HG02885 (cell line): ENCODE measurements at regions not wholly inside any gene's neighbourhood (a gene's known extent, or its start where the extent isn't known, plus 50 kb on each side); places are given as distances from the start of the nearest gene placed in this dataset.
A peak's percentile ranks its signal among the peaks of the same experiment; 100 is the strongest.
"Not testable (repeated sequence)": the region's sequence is repeated elsewhere in the genome, so short reads cannot be mapped to it uniquely, and the experiment has no call there.

Source experiments
- ATAC-seq: cut with Tn5 transposase; IDR thresholded peaks from one replicate; pipeline ENCODE4 v1.9.1; 2021; ENCODE audit warnings: mild to moderate bottlenecking; ENCODE audit not compliant: unreplicated experiment, poor library complexity

DNA sequence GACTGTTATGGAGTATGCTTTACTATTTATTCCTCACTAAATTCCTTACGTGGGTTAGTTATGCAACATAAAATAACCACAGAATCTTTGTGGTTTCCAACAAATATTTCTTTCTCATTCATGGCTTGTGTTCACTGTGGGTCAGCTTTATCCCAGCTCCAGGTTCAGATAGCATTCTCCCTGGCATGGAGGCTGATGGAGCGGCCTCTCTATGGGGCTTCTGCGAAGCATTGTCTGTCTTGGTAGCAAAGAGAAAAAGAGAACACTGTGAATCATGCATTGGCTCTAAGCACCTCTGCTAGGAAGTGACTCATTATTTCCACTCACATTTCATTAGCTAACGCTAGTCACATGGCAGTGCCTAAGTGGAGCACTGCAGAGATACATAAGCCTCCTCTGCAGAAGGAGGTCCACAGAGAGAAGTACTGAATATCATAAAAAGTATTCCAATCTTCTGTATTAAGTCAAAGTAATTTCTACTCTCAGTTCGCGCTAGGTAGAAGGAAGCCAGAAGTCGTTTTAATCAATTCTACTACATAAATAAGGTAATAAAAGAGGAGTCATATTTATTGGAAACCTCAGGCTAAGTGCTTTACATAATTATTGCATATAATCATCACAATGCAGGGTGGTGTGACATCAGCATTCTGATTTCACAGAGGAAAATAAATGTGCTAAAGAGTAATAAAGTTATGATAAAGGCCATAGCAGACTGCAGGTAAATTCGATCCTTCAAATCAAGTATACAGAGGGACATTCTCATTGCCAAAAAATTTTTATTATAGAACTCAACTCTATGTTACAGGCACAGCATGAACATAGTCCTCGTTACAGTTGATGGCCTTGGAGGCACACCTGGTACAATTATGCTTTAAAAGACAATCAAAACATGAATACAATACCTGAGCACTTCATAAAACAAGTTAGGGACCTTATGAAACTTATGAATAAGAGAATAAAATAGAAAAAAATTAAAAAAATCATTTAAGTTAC, 531.1 kb downstream of the CETN3 start:
- ATAC-seq, result no peak

DNA sequence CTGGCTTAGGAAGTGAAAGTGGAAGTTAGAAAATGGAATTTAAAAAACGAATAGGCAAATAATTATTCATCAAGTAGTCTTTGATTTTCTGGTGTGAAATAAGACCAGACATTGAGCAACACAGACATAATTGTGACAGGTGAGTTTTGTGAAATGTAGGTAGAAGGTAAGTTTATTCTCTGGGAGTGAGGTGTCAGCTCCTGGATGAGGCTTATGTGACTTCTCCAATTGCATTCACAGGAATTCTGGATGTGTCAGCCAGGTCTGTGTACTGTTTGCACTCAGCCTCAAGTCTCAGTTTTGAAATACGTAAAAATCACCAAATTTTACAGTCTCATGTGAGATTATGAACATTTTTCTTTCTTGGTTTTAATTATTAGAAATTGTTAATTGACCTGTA, 537.6 kb downstream of the CETN3 start:
- ATAC-seq, result no peak

DNA sequence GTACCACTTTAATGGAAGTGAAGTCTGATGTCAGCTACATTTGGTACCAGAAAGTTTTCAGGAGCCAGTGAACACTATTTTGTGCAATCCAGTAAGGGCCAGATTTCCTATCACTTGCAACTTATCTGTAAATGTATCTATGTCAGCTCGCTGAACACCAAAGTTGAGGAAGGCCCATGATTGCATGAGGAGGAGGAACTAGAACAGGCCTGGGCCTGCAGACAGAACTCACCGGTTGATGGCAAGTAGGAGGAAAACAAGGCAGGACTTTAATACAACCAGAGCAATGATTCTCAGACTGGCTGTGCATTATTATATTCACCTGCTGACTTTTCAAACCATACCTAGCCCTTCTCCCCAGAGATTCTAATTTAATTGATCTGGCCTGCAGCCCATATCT, 540.2 kb downstream of the CETN3 start:
- ATAC-seq, result no peak

DNA sequence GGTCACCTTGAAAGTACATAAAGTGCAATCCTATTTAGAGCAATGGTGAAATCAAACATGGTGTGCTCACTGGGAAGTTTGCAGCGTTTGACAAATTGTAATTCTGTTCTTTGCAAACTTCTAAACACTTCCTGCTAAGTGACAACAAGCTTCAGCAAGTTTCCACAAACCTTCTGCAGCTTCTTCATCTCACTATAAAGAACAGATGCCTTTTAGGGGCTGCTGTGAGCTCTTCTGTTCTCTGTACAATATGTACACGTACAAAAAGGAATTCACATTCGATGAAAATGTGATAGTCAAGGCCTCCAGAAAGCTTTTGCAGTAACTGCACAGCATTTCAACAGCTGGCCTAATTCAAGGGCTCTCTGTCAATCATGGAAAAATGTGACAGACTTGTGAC, 543.1 kb downstream of the CETN3 start:
- ATAC-seq, result no peak

DNA sequence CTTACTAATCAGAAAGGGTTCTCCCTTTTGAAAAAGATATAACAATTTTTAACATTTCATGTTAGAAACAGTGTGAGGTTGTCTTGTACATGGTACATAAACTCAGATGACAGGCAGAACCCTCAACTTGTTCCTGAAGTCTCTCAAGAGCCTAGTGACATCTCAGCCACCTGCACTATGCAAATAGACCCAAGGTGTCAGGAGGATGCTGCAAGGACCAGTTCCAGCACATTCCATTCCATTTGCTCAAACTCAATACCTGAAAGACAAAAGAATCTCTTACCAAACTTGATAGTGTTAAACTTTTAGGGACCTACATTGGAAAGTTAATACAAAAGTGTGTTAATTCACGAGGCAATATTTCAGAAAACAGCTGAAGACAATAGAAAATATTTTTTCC, 544.6 kb downstream of the CETN3 start:
- no peak for ATAC-seq

DNA sequence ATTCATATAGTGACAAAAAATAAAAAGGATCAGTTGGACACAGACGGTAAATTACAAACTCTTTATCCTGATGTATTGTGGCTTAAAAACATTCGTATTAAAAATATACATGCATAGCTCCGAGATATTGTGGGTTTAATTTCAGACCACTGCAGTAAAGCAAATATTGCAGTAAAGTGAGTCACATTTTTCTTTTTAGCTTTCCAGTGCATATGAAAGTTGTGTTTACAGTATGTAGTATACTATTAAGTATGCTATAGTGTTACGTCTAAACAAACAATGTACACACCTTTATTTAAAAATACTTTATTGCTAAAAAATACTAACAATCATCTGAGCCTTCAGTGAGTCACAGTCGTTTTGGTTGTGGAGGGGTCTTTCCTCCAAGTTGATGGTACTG, 551.8 kb downstream of the CETN3 start:
- ATAC-seq, result no peak

DNA sequence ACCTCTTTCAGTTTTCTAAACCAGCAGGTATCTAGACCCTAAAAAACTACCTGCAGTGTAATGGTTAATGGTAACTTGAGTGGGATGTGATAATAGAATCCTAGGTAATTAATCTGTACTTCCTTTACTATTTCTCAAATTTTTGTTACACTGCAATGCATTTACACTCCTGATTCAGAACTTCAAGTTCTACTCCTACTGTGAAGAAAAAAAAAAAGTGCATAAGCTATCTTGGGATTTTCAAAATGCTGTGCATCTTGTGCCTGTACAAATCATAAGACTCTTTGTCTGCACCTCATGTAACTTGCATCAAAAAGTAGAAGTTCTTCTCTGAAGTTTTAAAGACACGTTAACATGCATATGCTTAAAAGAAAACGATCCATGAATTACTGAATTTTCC, 554.1 kb downstream of the CETN3 start:
- ATAC-seq, result no peak

DNA sequence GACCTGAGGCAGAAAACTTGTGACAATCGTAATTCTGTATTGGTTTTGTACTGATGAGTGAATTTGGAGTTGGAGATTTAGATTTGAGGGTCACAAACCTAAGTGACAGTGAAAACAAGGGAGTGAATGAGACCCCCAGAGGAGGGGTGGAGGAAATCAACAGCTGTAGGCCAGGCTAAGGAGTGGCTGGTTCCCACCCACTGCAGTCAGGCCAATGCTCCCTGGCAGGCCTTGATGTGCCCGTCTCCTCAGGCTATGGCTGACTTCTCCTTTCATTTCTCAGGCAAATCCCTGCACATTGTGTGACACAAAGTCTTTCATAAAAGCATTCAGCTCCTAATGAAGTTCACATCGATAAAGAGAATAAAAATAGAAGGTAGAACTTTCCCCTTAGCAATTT, 557.6 kb downstream of the CETN3 start:
- ATAC-seq, result no peak

DNA sequence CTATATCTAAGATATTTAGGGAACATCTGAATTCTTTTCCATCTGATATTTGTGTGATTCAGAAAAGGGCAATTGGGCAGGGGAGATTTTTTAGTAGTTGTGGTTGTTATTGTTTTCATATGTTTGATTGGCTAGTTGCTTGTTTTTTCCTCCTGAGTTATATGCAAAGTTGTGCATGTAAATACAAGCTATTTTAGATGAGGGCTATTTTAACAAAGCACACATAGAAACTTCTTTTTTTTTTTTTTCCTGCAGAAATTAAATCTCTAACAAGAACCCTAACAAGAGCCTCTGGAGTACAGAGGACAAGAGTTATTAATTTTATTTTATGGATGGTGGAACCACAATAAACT, 559.1 kb downstream of the CETN3 start:
- peak; percentile 56 for ATAC-seq

DNA sequence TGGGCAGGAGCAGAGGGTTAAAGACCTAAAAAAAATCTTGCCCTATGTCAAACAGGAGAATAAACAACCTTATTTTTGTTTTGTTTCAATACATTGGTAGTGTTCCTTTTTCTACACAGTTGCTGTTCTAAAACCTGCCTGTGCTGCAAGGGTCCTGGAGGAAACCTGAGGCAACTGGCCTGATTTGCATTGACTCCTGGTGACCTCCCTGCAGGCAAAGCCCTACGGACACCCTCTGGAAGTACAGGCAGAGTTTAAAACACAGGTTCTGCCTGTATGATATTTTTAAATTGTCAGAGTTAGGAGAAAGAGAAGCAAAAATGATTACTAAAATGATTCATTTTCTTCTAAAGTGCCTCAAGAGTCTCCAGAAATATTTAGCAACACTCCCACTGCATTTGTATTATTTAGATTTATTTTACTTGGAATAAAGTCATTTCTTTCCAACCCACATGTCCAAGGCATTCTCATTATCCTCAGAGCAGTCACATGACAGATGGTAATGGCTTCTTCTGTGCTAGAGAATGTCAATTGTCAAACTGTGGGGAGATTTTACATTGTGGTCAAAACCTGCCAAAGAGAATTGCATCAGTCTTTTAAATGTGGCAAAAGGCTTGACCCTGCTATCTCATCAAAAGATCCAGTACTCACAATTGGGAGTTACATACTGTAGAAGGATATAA, 559.6 kb downstream of the CETN3 start:
- peak; percentile 57 for ATAC-seq

DNA sequence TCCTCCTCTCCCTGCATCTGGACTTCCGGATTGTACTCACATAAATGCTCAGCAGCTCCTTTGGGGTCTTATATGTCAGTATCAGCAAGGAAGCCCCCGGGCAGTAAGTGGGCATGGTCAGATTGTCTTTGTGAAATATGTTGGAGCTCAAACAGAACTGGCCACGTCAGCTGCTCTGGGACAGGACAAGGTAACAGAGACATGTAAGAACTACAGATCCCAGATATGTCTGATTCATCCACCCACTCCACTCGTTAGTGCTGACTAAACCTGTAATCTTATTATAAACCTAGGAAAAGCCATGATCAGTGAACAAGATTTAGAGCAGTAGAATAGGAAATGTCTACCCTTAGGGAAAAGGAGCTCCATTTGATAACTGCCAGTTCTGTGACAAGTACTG, 561.8 kb downstream of the CETN3 start:
- ATAC-seq, result no peak

DNA sequence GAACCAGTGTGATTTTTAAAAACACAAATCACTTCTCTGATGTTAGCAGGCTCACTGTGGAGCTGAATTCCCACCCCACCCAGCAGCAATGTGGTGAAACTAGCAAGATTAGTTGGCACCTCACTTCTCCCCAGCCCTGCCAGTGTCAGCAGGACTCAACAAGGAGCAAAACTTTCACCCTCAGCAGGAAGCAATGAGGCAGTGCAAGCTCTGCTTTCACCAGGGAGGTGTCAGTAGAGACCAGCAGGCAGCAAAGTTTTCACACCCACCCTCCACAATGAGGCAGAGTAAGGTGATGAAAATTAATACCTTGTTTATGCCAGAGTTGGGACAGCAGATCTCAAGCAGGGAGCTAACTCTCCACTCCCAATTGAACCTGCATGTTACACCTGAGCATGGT, 565.0 kb downstream of the CETN3 start:
- ATAC-seq, result no peak

DNA sequence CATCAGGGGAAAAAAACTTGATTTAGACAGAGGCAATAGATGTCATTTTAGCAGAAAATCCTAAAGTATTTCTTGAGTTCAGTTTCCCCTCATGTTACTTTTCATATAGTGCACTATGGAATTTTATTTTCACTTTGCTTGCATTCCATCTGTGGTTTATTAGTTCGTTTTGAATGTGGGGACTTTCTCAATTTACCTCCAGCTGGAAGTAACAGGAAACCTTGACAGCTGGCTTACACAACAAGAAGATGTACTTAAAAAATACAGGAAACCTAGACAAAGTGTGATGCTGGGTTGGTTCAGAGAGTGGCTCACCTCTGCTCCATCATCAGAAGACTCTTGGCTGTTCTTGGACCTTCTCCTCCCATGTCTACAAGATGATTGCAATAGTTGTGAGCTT, 567.0 kb downstream of the CETN3 start:
- ATAC-seq, result no peak

DNA sequence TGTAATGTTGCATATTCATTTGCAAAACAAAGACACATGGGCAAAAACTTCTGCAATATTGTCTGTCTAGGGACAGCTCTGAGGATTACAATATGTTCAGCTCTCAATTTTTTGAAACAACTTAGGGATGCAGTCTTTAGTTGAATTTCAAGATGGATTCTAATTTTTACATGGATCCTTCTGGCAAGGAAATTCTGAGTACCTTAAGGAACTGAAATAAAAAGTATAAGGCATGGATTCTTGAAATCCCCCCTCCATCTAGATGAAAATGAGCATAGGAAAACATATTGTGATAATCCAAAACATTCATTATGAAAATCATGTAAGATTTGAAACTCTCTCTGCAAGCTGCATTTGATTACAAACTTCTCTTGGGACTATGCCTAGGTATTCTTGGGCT, 568.6 kb downstream of the CETN3 start:
- no peak for ATAC-seq

DNA sequence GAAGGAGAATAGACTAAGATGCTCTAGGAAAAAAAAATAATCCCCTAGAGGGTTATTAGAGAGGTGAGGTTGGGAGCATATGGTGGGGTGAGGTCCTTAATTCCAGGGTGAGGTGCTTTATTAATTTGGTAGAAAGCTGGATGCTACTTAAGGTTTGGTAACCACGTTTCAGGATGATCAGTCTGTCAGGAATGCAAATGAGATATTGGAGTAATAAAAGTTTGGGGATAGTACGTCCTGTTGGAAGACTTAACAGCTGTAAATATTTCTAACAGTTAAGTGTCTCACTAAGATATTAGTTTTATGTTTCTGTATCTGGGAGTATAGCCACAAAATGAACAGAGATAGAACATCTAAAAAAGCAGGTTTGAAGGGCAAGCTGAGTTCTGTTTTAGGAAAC, 578.9 kb downstream of the CETN3 start:
- no peak for ATAC-seq

DNA sequence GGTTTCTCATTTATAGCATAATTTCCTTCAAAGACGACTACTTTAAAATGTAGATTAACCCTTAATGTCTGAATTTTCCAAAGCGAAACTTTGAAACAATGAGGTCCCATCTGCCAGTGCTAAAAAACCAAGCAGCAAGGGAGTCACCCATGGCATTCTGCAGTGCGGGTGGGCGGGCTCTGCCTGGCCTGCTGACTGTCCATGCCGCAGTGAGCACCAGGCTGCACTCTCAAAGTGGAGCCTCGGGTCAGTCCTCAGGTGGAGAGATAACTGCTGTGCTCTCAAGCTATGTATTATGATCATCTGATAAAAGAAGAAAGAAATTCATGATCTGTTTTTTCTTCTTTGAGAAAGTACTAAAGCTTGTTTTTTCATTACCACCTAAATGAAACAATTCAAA, 581.6 kb downstream of the CETN3 start:
- ATAC-seq, result no peak

DNA sequence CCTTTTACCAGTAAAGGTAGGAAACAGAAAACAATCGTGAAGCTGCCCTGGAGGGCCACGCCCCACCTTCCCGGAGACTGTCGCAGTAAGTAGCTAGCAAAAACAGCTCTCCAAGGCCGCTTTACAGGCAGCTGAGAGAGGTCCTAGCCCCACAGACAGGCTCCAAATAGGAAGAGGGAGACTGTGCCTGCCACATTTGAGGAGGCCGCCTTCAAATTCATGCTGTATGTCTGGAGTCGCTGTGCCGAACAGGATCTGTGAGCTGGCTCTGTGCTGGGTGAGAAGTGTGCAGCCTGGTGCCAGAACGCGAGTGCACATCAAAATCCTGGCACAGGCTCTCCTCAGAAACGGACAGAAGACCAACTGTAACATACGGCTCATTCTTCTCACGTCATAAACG, 582.2 kb downstream of the CETN3 start:
- no peak for ATAC-seq

DNA sequence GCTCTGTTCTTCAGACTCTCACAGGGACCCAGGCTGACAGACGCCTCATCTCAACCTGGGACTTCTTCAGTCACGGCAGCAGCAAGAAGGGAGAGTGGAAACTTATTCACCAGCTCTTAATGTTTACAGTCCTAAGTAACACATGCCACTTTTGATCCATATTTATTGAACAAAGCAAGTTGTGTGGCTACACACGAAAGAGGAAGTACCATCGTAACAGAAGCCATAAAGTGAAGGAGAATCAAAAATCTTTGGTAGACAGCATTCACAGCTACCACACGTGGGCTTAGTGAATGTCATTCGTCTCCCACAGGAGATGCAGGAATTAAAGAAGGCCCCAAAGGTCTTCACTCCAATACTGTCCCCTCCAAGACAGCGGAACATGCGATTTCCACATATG, 582.6 kb downstream of the CETN3 start:
- no peak for ATAC-seq

DNA sequence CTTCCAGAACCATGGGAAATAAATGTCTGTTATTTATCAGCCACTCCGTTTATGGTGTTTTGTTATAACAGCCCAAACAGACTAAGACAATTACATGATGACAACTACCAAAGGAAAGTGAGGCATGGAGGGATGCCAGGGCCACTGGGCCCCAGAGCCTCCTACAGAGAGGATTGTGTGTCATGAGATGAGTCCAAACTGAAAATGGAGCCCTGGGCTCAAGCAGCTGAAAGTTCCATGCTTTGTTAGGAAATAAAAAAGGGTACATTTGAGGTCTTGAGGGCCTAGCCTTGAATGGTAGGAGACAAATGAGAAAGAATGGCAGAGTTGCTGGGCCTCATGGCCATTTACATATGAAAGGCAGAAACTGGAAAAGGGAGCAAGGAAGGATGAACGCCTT, 586.5 kb downstream of the CETN3 start:
- no peak for ATAC-seq

DNA sequence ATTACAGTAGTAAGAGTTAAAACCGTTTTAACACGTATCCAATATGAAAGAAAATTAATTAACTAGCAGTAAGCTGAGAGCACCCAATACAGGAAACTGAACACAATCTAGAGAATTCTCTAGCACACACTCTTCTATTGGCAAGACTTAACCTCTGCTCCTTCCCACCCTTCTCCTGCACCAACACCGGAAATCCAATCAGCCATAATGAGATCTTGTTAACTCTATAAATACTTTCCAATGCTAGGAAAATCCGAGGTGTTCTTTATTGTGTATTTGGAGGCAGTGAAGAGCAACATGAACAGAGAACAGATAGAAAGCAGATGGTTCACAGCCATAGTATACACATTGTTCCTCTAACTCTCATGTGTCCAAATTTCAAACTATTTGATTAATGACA, 591.7 kb downstream of the CETN3 start:
- ATAC-seq, result no peak

DNA sequence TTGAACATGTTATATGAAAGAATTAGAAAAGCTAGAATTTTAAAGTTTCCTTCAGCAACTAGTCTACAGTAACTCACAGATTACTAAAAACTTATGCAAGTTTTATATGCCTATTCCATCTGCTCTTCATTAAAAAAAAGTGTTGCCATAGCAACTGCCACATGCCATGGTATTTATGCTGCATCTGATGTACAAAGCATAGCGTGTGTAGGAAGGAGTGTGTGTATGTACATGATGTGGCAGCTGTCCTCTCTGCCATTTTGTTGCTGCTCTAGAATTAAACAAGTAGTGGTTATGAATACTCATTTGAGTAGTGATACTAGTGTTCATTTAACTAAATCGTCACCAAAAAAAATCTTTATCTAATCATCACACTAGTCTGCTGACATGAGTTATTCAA, 593.5 kb downstream of the CETN3 start:
- ATAC-seq, result no peak

DNA sequence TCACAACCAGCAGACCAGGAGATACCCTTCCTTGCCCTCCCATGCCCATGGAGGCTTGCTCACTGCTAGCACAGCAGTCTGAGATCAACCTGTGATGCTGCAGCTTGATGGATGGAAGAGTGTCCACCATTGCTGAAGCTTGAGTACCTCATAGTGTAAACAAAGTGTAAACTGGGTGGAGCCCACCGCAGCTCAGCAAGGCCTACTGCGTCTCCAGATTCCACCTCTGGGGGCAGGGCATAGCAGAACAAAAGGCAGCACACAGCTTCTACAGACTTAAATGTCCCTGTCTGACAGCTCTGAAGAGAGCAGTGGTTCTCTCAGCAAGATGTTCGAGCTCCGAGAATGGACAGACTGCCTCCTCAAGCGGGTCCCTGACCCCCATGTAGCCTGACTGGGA, 608.8 kb downstream of the CETN3 start:
- ATAC-seq, result not testable (repeated sequence)
